Erythroblast (primary cell): ENCODE measurements at regions not wholly inside any gene's neighbourhood (a gene's known extent, or its start where the extent isn't known, plus 50 kb on each side); places are given as distances from the start of the nearest gene placed in this dataset.

Experiments
- GATA1 ChIP-seq: IDR thresholded peaks from 2 replicates; pipeline ENCODE4 v1.6.1; 2011; ENCODE audit warnings: low read depth, mild to moderate bottlenecking, control low read depth, low read length, moderate library complexity
- POLR2A ChIP-seq: IDR thresholded peaks from 2 replicates; pipeline ENCODE4 v1.6.1; 2011; ENCODE audit warnings: mild to moderate bottlenecking, low read length

DNA sequence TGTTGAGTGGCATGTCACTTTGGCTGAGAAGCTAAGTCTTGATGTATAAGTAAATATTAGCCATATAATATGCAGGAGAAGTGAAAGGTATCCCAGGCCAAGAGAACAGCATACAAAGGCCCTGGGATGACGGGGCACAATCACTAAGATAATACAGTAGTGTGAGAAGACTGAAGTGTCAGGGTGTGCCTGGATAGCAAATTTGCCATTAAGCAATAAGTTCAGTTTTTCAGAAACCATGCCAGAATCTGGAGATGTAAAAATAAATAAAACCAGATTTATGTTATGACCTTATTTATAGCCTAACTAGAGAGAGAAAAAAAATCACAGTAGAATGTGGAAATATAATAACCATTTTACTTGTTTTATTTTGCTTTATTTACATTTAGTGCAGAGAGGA is 1858.7 kb upstream of the CELF4 start:
- TF ChIP-seq POLR2A (no peak), GATA1 (no peak)
